Suppressor macrophage treated with lipopolysaccharide for 4 hours (primary cell): ENCODE measurements at regions not wholly inside any gene's neighbourhood (a gene's known extent, or its start where the extent isn't known, plus 50 kb on each side); places are given as distances from the start of the nearest gene placed in this dataset.
"Not testable (repeated sequence)": the region's sequence is repeated elsewhere in the genome, so short reads cannot be mapped to it uniquely, and the experiment has no call there.

Experiments used
- DNase-seq: peaks from one replicate; pipeline ENCODE4 v3.0.0-alpha.2; 2020

GRCh38 chr11:43021466-43021865 is 290.3 kb upstream of the API5 start:
- no peak for DNase-seq

DNA sequence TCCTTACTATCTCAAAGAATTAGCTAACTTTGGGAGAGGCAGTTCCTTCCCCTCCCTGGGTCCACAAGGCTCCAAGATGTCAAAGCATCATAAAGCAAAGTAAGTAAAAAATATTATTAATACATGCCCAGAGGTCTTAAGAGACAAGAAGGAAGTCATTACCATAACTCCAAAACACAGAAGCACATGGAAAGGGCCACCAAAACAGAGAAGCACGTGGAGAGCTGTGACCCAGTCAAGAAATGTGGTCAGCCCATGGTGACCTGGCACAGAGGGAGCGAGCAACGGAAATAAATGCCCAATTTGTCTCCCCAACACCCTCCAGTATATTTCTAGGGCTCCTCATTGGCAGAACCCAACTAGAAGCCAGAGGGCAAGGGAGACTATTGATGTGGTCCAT is 277.5 kb upstream of the API5 start:
- DNase-seq = no peak

DNA sequence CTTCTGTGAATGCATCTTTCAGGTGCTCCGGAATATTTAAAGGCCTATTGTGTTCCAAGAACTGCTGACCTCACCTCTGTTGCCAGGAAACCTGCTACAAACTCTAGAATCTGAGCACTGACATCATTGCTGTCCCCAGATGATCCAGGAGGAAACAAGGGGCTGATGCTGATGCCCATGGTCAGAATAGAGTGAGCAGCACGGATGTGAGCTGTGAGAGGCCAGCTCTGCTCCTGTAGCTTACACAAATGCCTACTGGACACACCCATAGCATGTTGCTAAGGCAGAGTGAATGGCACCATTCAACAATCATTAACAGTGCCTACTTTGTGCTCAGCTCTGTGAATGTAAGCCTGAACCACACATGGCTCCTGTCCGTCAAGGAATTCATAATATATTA is 276.7 kb upstream of the API5 start:
- DNase-seq = no peak

GRCh38 chr11:43053638-43054412 is 258.0 kb upstream of the API5 start:
- no peak for DNase-seq

DNA sequence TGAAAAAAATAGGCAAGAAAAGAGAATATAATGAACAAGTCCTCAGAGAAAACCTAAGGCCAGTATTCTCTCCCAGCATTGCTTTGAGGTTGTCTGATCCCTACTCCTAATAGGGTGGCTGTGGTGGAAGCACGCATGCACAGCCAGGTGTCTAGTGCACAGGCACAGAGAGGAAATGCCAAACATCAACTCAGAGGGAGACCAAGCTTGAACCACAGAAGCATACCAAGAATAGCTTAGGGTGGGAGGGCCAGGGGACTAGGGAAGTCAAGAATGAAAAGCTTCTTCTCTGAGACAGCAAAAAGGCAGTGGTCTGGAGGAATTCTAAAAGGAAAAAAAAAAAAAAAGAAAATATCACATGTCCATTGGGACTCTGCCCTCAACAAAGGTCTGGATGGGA is 244.1 kb upstream of the API5 start:
- DNase-seq = no peak

- no peak for DNase-seq
These were observed 240.5 kb upstream of the API5 start for GRCh38 chr11:43071338-43071737.

GRCh38 chr11:43072096-43072495 is 239.7 kb upstream of the API5 start:
- no peak for DNase-seq

DNA sequence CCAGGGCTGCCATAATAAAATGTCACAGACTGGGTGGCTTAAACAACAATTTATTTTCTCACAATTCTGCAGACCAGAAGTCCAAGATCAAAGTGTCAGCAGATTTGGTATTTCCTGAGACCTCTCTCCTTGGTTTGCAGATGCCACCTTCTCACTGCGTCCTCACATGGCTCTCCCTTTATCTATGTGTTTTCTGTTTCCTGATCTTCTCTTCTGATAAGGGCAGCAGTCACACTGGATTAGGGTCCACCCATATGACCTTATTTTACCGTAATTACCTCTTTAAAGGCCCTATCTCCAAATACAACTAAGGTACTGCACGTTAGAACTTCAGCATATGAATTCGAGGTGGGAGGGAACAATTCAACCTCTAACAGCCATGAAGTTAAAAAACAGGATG is 238.9 kb upstream of the API5 start:
- no peak for DNase-seq

GRCh38 chr11:43074810-43075209 is 237.0 kb upstream of the API5 start:
- DNase-seq = no peak

DNA sequence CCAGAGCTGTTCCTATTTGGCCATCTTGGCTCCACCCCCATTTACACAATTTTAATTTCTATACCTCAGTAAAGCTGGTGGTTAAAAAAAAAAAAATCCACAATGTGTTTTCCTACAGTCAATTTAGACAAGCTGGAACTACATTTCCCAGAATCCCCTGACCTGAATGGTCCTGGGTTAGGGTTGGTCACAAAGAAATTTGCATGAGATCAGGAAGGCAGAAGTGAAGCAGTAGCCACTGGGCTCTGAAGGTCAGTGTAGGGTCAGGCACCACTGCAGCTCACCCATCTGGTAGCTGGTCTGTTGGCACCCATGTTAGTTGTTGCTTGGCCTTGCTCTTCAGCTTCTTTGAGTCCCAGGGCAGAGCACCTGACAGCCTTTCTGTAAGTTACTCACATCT is 210.7 kb upstream of the API5 start:
- DNase-seq = no peak

- no peak for DNase-seq
These were observed 195.7 kb upstream of the API5 start for GRCh38 chr11:43116071-43116470.

- DNase-seq = no peak
These were observed 192.4 kb upstream of the API5 start for GRCh38 chr11:43119275-43119970.

GRCh38 chr11:43122546-43122945 is 189.2 kb upstream of the API5 start:
- DNase-seq = no peak

DNA sequence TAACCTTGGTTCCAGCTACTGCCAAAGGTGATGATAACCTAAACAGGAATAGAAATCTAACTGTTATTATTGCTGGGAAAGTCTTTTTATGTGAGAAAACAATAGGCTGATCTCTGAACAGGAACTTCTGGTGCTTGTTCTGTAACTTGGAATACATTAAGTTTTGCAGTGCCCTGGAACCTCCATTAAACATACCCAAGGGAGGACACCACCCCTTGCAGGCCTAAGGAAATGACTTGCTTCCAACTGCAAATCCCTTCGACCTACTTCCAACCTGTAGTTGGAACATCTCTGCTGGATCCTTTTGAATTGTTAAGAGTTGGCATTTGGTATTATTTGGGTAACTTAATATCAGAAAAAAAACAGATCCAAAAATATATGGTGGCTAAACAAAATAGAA is 188.4 kb upstream of the API5 start:
- no peak for DNase-seq

DNA sequence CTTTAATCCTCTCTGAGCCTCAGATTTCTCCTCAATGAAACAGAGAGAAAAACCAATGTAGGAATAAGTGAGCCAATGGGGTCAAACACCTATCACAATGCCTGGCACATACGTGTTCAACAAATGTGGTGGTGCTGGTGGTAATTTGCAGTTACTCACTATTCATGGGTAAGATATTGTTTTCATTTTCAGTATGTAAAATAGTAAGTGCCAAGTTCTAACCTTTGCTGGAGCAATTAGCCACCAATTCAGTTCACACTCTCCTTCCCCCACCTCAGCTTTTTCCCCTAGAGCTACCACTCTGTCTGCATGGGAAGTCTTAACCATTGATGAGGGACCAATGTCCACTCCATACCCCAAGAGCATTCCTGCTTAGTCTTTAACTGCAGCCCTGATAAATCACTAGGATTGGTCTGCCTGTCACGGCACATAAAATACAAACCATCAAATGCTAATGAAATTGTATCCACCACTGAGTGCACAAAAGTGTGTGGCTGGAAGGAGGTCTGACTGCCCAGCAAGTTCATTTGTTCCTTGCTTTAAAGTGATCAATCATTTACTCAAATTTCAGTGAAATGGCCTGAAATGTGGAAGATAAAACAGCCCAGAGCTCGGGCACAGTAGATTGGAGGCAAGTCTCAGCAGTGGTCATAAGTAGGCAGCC is 187.4 kb upstream of the API5 start:
- DNase-seq = no peak

DNA sequence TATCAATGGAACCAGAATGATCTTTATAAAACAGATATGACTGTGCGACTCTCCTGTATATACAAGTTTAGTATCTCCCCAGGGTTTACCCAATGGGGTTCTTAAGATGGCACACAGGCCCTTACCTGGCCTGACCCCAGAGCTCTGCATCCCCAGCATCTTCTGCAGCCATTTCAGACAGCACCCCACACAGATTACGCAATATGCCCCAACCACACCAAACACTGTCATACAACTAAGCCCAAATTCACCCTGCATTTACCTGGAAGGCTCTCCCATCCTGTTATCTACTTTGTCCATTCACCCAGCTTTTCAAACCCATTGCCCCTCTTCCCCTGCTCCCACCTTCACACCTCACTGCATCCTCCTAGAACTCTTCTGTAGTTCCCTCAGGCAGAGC is 182.5 kb upstream of the API5 start:
- DNase-seq = no peak

GRCh38 chr11:43130616-43131015 is 181.2 kb upstream of the API5 start:
- no peak for DNase-seq

- DNase-seq = no peak
These were observed 175.7 kb upstream of the API5 start for GRCh38 chr11:43135966-43136534.

DNA sequence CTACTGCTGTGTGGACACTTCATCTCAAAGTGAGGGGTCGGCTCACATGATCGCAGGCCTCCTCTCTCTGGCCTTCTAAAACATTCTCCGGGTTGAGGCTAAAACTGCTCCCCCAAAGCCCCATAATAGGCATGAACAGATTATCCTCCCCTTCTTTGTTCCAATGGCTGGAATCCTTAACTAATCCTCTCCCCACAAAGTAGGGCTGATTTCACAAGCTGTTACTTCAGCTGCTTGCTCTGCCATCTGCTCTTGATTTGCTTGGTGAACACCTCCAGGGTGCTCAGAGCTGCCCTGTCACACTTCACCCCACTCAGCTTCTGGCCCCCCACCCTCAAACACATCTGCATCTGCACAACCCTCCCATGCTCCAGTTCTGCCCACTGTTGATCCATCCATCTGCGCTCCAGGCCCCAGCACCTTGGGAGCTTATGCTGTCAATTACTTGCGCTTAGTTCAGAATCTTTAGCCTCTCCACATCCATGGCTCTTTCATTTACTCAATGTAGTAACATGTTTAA is 173.1 kb upstream of the API5 start:
- no peak for DNase-seq

DNA sequence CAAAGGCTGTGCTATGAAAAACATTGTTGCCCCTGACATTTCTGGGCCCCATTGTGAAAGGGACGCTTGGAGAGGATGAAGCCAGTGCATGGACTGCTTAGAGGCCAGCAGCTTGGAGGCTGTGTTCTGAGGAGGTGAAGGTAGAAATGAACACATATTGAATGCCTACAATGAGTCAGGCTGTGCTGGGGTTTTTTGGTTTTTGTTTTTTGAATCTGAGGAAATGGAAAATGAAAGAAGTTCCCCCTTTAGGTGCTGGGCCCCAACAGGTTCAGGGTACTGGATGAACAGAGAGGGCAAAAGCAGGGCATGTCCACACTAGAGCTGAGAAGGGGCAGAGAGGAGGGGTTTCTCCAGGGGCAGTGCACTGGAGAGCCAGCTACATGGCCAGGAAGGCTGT is 166.1 kb upstream of the API5 start:
- DNase-seq = no peak

GRCh38 chr11:43150697-43151096 is 161.1 kb upstream of the API5 start:
- DNase-seq = no peak

DNA sequence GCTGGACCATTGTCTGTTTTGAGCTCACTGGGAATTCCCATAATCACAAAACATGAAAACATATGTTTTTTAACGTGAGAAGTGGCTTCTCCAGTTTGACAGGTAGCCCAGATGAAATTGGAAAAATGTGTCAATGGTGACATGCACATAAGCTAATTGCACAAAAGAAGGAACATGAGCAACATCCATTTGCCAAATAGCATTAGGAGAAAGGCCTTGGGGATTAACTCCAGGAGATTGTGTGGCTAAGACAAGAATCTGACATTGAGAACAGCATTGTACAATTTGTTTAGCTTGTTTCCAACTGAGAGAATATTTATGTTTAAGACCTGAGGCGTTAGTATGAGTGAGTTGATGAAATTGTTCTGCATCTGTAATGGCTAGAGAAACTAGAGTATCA is 147.0 kb upstream of the API5 start:
- no peak for DNase-seq

GRCh38 chr11:43165393-43165792 is 146.4 kb upstream of the API5 start:
- not testable (repeated sequence) for DNase-seq

DNA sequence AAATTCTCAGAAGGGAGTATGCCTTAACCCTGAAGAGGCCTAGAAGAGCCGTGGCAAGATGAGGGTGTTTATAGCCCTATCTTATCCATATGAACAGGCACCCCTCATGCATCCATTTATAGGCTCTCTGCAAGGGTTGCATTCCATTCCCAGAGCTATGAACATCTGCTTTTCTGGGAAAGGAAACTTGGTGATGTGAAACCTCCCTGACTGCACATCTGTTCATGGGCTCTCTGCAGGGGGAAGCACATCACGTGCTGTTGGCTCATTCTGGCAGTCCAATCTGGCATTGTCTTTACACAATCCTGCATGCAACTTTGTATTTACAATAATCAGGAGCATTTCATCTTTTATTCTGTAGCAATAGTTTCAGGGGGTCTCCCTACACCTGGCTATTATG is 143.6 kb upstream of the API5 start:
- not testable (repeated sequence) for DNase-seq
